Breast epithelium (tissue), 4 donors: ENCODE measurements at regions not wholly inside any gene's neighbourhood (a gene's known extent, or its start where the extent isn't known, plus 50 kb on each side); places are given as distances from the start of the nearest gene placed in this dataset.

Experiments
- DNase-seq, 2 donors: peaks; one replicate each; pipeline ENCODE4 v3.0.0-alpha.2; 2019; ENCODE audit warnings: low spot score in 2 of 2
- H3K27ac ChIP-seq, 2 donors: fragments of 200-600 bp; sonication (generic) in 1 of 2; one replicate each; pipeline ENCODE4 v1.5.1; 2016 to 2019; ENCODE audit warnings: mild to moderate bottlenecking in 1 of 2
- H3K27me3 ChIP-seq, 2 donors: fragments of 200-600 bp; sonication (generic) in 1 of 2; one replicate each; pipeline versions ENCODE4 v1.5.1 to v1.6.0; 2017 to 2019; ENCODE audit warnings: control low read depth in 1 of 2, mild to moderate bottlenecking in 1 of 2
- H3K36me3 ChIP-seq: fragments of 200-600 bp; one replicate; pipeline ENCODE4 v1.5.1; 2019
- H3K4me1 ChIP-seq, 2 donors: fragments of 200-600 bp; sonication (generic); one replicate each; pipeline ENCODE4 v1.5.1; 2016 to 2019; ENCODE audit warnings: control low read depth in 1 of 2
- H3K4me3 ChIP-seq, 3 donors: fragments of 200-600 bp; sonication (generic); 1 replicate in 2 of 3; 2 replicates in 1 of 3; pipeline ENCODE4 v1.5.1; 2016 to 2019; ENCODE audit warnings: mild to moderate bottlenecking in 3 of 3, moderate library complexity in 2 of 3
- H3K9me3 ChIP-seq, 2 donors: fragments of 200-600 bp; sonication (generic) in 1 of 2; one replicate each; pipeline ENCODE4 v1.5.1; 2016 to 2019; ENCODE audit warnings: control low read depth in 1 of 2
- CTCF ChIP-seq, 3 donors: fragments of 450-650 bp; IDR thresholded peaks; one replicate each; pipeline ENCODE4 v1.5.1; 2016 to 2017; ENCODE audit warnings: antibody characterized with exemption in 3 of 3, mild to moderate bottlenecking in 3 of 3, moderate library complexity in 3 of 3
- POLR2A ChIP-seq: fragments of 450-650 bp; IDR thresholded peaks from one replicate; pipeline ENCODE4 v1.6.1; 2016; ENCODE audit warnings: antibody characterized with exemption, mild to moderate bottlenecking, moderate library complexity
- POLR2AphosphoS5 ChIP-seq, 3 donors: sonication (generic); formaldehyde crosslinking; IDR thresholded peaks; one replicate each; pipeline ENCODE4 v1.6.1; 2017; ENCODE audit warnings: antibody characterized with exemption in 3 of 3
- intact Hi-C: fragments of 100-400 bp; cut with DNase I; formaldehyde crosslinking; loops from one replicate; pipeline ENCODE4 v1.15.1; 2023; ENCODE audit warnings: low total_unique reads

GRCh38 chr5:3680821-3681220 is 85.2 kb downstream of the IRX1 start:
- no peaks in the 10 kb centered on the region for H3K36me3 ChIP-seq
- intact Hi-C loops: no loop called here
- H3K27ac ChIP-seq: no peak overlapping the region
- DNase-seq: no peak
- H3K9me3 ChIP-seq: no peaks in the 10 kb centered on the region
- no peaks in the 10 kb centered on the region for H3K27me3 ChIP-seq
- no peak for TF ChIP-seq CTCF (IDR thresholded peaks at IDR 0.05)
- no peak for TF ChIP-seq POLR2AphosphoS5 (IDR thresholded peaks at IDR 0.05)
- TF ChIP-seq POLR2A: no peak
- no peaks in the 10 kb centered on the region for H3K4me1 ChIP-seq
- H3K4me3 ChIP-seq: no peak overlapping the region

- H3K27me3 ChIP-seq: no peaks in the 10 kb centered on the region
- no peaks in the 10 kb centered on the region for H3K4me1 ChIP-seq
- H3K36me3 ChIP-seq: no peaks in the 10 kb centered on the region
- TF ChIP-seq CTCF (IDR thresholded peaks at IDR 0.05): no peak
- no peak for TF ChIP-seq POLR2A
- TF ChIP-seq POLR2AphosphoS5 (IDR thresholded peaks at IDR 0.05): no peak
- DNase-seq: no peak
- H3K4me3 ChIP-seq: no peak overlapping the region
- no peaks in the 10 kb centered on the region for H3K9me3 ChIP-seq
- H3K27ac ChIP-seq: no peak overlapping the region
- intact Hi-C loops: no loop called here
These were observed 88.5 kb downstream of the IRX1 start for GRCh38 chr5:3684118-3684517.

GRCh38 chr5:3684771-3685354 is 89.2 kb downstream of the IRX1 start:
- H3K4me3 ChIP-seq: no peak overlapping the region
- H3K9me3 ChIP-seq: no peaks in the 10 kb centered on the region
- no peaks in the 10 kb centered on the region for H3K36me3 ChIP-seq
- H3K27ac ChIP-seq: no peak overlapping the region
- no peak for TF ChIP-seq POLR2A
- no peak for TF ChIP-seq CTCF (IDR thresholded peaks at IDR 0.05)
- TF ChIP-seq POLR2AphosphoS5 (IDR thresholded peaks at IDR 0.05): no peak
- no peaks in the 10 kb centered on the region for H3K4me1 ChIP-seq
- DNase-seq: no peak
- intact Hi-C loops: no loop called here
- no peaks in the 10 kb centered on the region for H3K27me3 ChIP-seq

GRCh38 chr5:3694819-3695218 is 99.2 kb downstream of the IRX1 start:
- no peaks in the 10 kb centered on the region for H3K9me3 ChIP-seq
- no peak for TF ChIP-seq POLR2AphosphoS5 (IDR thresholded peaks at IDR 0.05)
- no peak for TF ChIP-seq CTCF (IDR thresholded peaks at IDR 0.05)
- TF ChIP-seq POLR2A: no peak
- H3K4me1 ChIP-seq: no peaks in the 10 kb centered on the region
- no peaks in the 10 kb centered on the region for H3K27me3 ChIP-seq
- intact Hi-C loops: no loop called here
- H3K4me3 ChIP-seq: no peak overlapping the region
- H3K27ac ChIP-seq: no peak overlapping the region
- DNase-seq: no peak
- H3K36me3 ChIP-seq: no peaks in the 10 kb centered on the region

- no peaks in the 10 kb centered on the region for H3K36me3 ChIP-seq
- no peaks in the 10 kb centered on the region for H3K9me3 ChIP-seq
- intact Hi-C loops: no loop called here
These were observed 100.2 kb downstream of the IRX1 start for GRCh38 chr5:3695818-3696217.

More at GRCh38 chr5:3695818-3696217, 100.2 kb downstream of the IRX1 start:
- no peak for DNase-seq
- Histone ChIP-seq H3K4me3 (no peak overlapping the region), H3K27me3 (no peaks in the 10 kb centered on the region), H3K27ac (no peak overlapping the region), H3K4me1 (no peaks in the 10 kb centered on the region)
- TF ChIP-seq POLR2A (no peak), CTCF (IDR thresholded peaks at IDR 0.05) (no peak), POLR2AphosphoS5 (IDR thresholded peaks at IDR 0.05) (no peak)
